ENCODE measurements at regions not wholly inside any gene's neighbourhood (a gene's known extent, or its start where the extent isn't known, plus 50 kb on each side); places are given as distances from the start of the nearest gene placed in this dataset.

- H2AFZ ChIP-seq (ENCODE audit: low read depth, low read length) = no peak overlapping the region
- no peaks in the 10 kb centered on the region for H3K36me3 ChIP-seq (ENCODE audit: control insufficient read depth, insufficient read depth, low read length)
- ATAC-seq = no peak
- H4K20me1 ChIP-seq (replicated peaks; ENCODE audit: control insufficient read depth, insufficient read depth, low read length) = no peaks in the 10 kb centered on the region
- no peaks in the 10 kb centered on the region for H3K4me1 ChIP-seq (replicated peaks in 1 of 2; ENCODE audit: control insufficient read depth in 2 of 2, insufficient read depth in 2 of 2, low read length in 2 of 2)
- 6% methylated on average over 2 of the region's 2 CpGs for WGBS (ENCODE audit: insufficient coverage, low coverage, missing lambda C conversion rate)
- no peak overlapping the region for H3K27ac ChIP-seq (ENCODE audit: extremely low read depth, low read depth, low read length)
- DNase-seq (ENCODE audit: extremely low read depth in 1 of 4, low spot score in 3 of 4) = no peak
- CTCF ChIA-PET (ENCODE audit: low intra/inter-chr PET ratio) = no interaction called here
- no peak overlapping the region for H3K9ac ChIP-seq (ENCODE audit: insufficient read depth in 1 of 2, low read depth in 2 of 2, low read length in 2 of 2)
- in situ Hi-C loops (cut with MboI) = no loop called here
- TF ChIP-seq LCOR (CRISPR knock-in tag; IDR thresholded peaks at IDR 0.05) (no peak), ZNF197 (CRISPR knock-in tag; IDR thresholded peaks at IDR 0.05; ENCODE audit: low read depth) (no peak), ZNF696 (CRISPR knock-in tag; conservative IDR thresholded peaks at IDR 0.05) (no peak), TCF7 (IDR thresholded peaks at IDR 0.05; ENCODE audit: borderline replicate concordance) (no peak), TCF15 (CRISPR knock-in tag; IDR thresholded peaks at IDR 0.05) (no peak)
- no peaks in the 10 kb centered on the region; the same call in none of the 2 replicates for H3K9me3 ChIP-seq (replicated peaks; ENCODE audit: control insufficient read depth, insufficient read depth, low read depth, low read length)
- no peaks in the 10 kb centered on the region for H3K79me2 ChIP-seq (ENCODE audit: control insufficient read depth, insufficient read depth, low read length)
- BruUV-seq (replicated peaks) = no TSS peak
- POLR2A ChIA-PET = no interaction called here
- no peaks in the 10 kb centered on the region for H3K27me3 ChIP-seq (ENCODE audit: control insufficient read depth in 2 of 2, insufficient read depth in 2 of 2, low read length in 2 of 2)
- FAIRE-seq = no peak
- H3K9me1 ChIP-seq (ENCODE audit: control insufficient read depth, insufficient read depth, low read length) = no peaks in the 10 kb centered on the region
- H3K4me3 ChIP-seq = no peak overlapping the region
- intact Hi-C loops (cut with micrococcal nuclease) = no loop called here
- H3K4me2 ChIP-seq (ENCODE audit: insufficient read depth, low read length) = no peak overlapping the region
Observed at GRCh38 chr3:76038949-76039348, 253.6 kb upstream of the ZNF717 start.

GRCh38 chr3:76039431-76039830, 254.1 kb upstream of the ZNF717 start:
- no peaks in the 10 kb centered on the region for H3K27me3 ChIP-seq (ENCODE audit: control insufficient read depth in 2 of 2, insufficient read depth in 2 of 2, low read length in 2 of 2)
- CTCF ChIA-PET (ENCODE audit: low intra/inter-chr PET ratio) = no interaction called here
- POLR2A ChIA-PET = no interaction called here

More at GRCh38 chr3:76039431-76039830, 254.1 kb upstream of the ZNF717 start:
- FAIRE-seq (no peak), DNase-seq (ENCODE audit: extremely low read depth in 1 of 4, low spot score in 3 of 4) (no peak), ATAC-seq (no peak)
- Histone ChIP-seq H3K79me2 (ENCODE audit: control insufficient read depth, insufficient read depth, low read length) (no peaks in the 10 kb centered on the region), H3K27ac (ENCODE audit: extremely low read depth, low read depth, low read length) (no peak overlapping the region), H2AFZ (ENCODE audit: low read depth, low read length) (no peak overlapping the region), H3K4me1 (replicated peaks in 1 of 2; ENCODE audit: control insufficient read depth in 2 of 2, insufficient read depth in 2 of 2, low read length in 2 of 2) (no peaks in the 10 kb centered on the region), H3K36me3 (ENCODE audit: control insufficient read depth, insufficient read depth, low read length) (no peaks in the 10 kb centered on the region), H3K9ac (ENCODE audit: insufficient read depth in 1 of 2, low read depth in 2 of 2, low read length in 2 of 2) (no peak overlapping the region), H3K9me3 (replicated peaks; ENCODE audit: control insufficient read depth, insufficient read depth, low read depth, low read length) (no peaks in the 10 kb centered on the region; the same call in none of the 2 replicates), H4K20me1 (replicated peaks; ENCODE audit: control insufficient read depth, insufficient read depth, low read length) (no peaks in the 10 kb centered on the region), H3K9me1 (ENCODE audit: control insufficient read depth, insufficient read depth, low read length) (no peaks in the 10 kb centered on the region), H3K4me3 (no peak overlapping the region), H3K4me2 (ENCODE audit: insufficient read depth, low read length) (no peak overlapping the region)
- intact Hi-C loops (cut with micrococcal nuclease) (no loop called here), in situ Hi-C loops (cut with MboI) (no loop called here)
- TF ChIP-seq TCF15 (CRISPR knock-in tag; IDR thresholded peaks at IDR 0.05) = no peak
- TF ChIP-seq YBX1 (IDR thresholded peaks at IDR 0.05) = no peak
- TF ChIP-seq MYNN (IDR thresholded peaks at IDR 0.05) = no peak
- no peak for TF ChIP-seq MYNN (CRISPR knock-in tag; IDR thresholded peaks at IDR 0.05)
- TF ChIP-seq HDAC8 (tag; IDR thresholded peaks at IDR 0.05) = no peak
- TF ChIP-seq SOX6 (IDR thresholded peaks at IDR 0.05) = no peak
- no peak for TF ChIP-seq ZNF445 (CRISPR knock-in tag; IDR thresholded peaks at IDR 0.05; ENCODE audit: low read depth)
- no peak for TF ChIP-seq GTF2F1 (IDR thresholded peaks at IDR 0.05; ENCODE audit: low read depth, low read length)
- TF ChIP-seq ZBTB5 (IDR thresholded peaks at IDR 0.05) = no peak
- no peak for TF ChIP-seq ZNF583 (CRISPR knock-in tag; IDR thresholded peaks at IDR 0.05)
- TF ChIP-seq KDM5B (IDR thresholded peaks at IDR 0.05; ENCODE audit: insufficient replicate concordance, low read depth, low read length) = no peak
- no peak for TF ChIP-seq ZFP30 (CRISPR knock-in tag; IDR thresholded peaks at IDR 0.05; ENCODE audit: borderline replicate concordance)
- BruUV-seq (replicated peaks) = no TSS peak

Data from K562 (cell line).